ENCODE measurements at regions not wholly inside any gene's neighbourhood (a gene's known extent, or its start where the extent isn't known, plus 50 kb on each side); places are given as distances from the start of the nearest gene placed in this dataset.

GRCh38 chr2:19753314-19753713 is 148.5 kb downstream of the TTC32 start:
- H3K4me3 ChIP-seq (ENCODE audit: low read depth, low read length), result no peak overlapping the region
- no peak for TF ChIP-seq CTCF (conservative IDR thresholded peaks at IDR 0.05; ENCODE audit: low read depth, low read length)
- DNase-seq (ENCODE audit: low read depth), result no peak

- TF ChIP-seq CTCF (conservative IDR thresholded peaks at IDR 0.05; ENCODE audit: low read depth, low read length), result no peak
- H3K4me3 ChIP-seq (ENCODE audit: low read depth, low read length), result no peak overlapping the region
- no peak for DNase-seq (ENCODE audit: low read depth)
Measured at GRCh38 chr2:19752500-19752899, 149.3 kb downstream of the TTC32 start.

- no peak for DNase-seq (ENCODE audit: low read depth)
- H3K4me3 ChIP-seq (ENCODE audit: low read depth, low read length), result no peak overlapping the region
- TF ChIP-seq CTCF (conservative IDR thresholded peaks at IDR 0.05; ENCODE audit: low read depth, low read length), result no peak
Measured at GRCh38 chr2:19751631-19752030, 150.2 kb downstream of the TTC32 start.

GRCh38 chr2:19750136-19750535 is 151.6 kb downstream of the TTC32 start:
- DNase-seq (ENCODE audit: low read depth), result no peak
- no peak overlapping the region for H3K4me3 ChIP-seq (ENCODE audit: low read depth, low read length)
- no peak for TF ChIP-seq CTCF (conservative IDR thresholded peaks at IDR 0.05; ENCODE audit: low read depth, low read length)

GRCh38 chr2:19749507-19749836 is 152.3 kb downstream of the TTC32 start:
- no peak for DNase-seq (ENCODE audit: low read depth)
- no peak overlapping the region for H3K4me3 ChIP-seq (ENCODE audit: low read depth, low read length)
- no peak for TF ChIP-seq CTCF (conservative IDR thresholded peaks at IDR 0.05; ENCODE audit: low read depth, low read length)

GRCh38 chr2:19748711-19749506 is 152.9 kb downstream of the TTC32 start:
- TF ChIP-seq CTCF (conservative IDR thresholded peaks at IDR 0.05; ENCODE audit: low read depth, low read length), result no peak
- no peak overlapping the region for H3K4me3 ChIP-seq (ENCODE audit: low read depth, low read length)
- no peak for DNase-seq (ENCODE audit: low read depth)

GRCh38 chr2:19748073-19748375 is 153.8 kb downstream of the TTC32 start:
- TF ChIP-seq CTCF (conservative IDR thresholded peaks at IDR 0.05; ENCODE audit: low read depth, low read length), result no peak
- no peak for DNase-seq (ENCODE audit: low read depth)
- no peak overlapping the region for H3K4me3 ChIP-seq (ENCODE audit: low read depth, low read length)

Measured in choroid plexus epithelial cell (primary cell).